GM12878 (cell line): ENCODE measurements at regions not wholly inside any gene's neighbourhood (a gene's known extent, or its start where the extent isn't known, plus 50 kb on each side); places are given as distances from the start of the nearest gene placed in this dataset.
"Not testable (repeated sequence)": the region's sequence is repeated elsewhere in the genome, so short reads cannot be mapped to it uniquely, and the experiment has no call there.

ENCODE experiments used
- ATF3 ChIP-seq: IDR thresholded peaks from 2 replicates; pipeline ENCODE4 v1.6.1; 2011; ENCODE audit warnings: low read depth, mild to moderate bottlenecking, low read length, moderate library complexity, borderline replicate concordance; ENCODE audit errors: extremely low read depth
- BACH1 ChIP-seq: fragments of 450-650 bp; IDR thresholded peaks from 2 replicates; pipeline ENCODE4 v1.6.1; 2017; ENCODE audit warnings: mild to moderate bottlenecking, borderline replicate concordance
- CREB1 ChIP-seq: IDR thresholded peaks from 2 replicates; pipeline ENCODE4 v1.6.1; 2012; ENCODE audit warnings: low read depth, mild to moderate bottlenecking, inconsistent platforms
- CREM ChIP-seq: IDR thresholded peaks from 2 replicates; pipeline ENCODE4 v1.6.1; 2014; ENCODE audit warnings: antibody characterized with exemption, low read depth
- EP300 ChIP-seq, 2 experiments: fragments of 150-350 bp in 1 of 2; IDR thresholded peaks; 2 replicates each; pipeline ENCODE4 v1.6.1; 2011 to 2012; ENCODE audit warnings: low read depth in 2 of 2, low read length in 2 of 2, borderline replicate concordance in 1 of 2, improper control_type of control experiment in 1 of 2, inconsistent platforms in 1 of 2; ENCODE audit not compliant: control insufficient read depth in 1 of 2
- HDGF ChIP-seq: fragments of 450-650 bp; IDR thresholded peaks from 2 replicates; pipeline ENCODE4 v1.6.1; 2016; ENCODE audit warnings: antibody characterized with exemption
- KAT2A ChIP-seq: conservative IDR thresholded peaks from 2 replicates; pipeline ENCODE4 v1.6.1; 2011; ENCODE audit warnings: low read depth, low read length; ENCODE audit not compliant: control insufficient read depth
- NR2F1 ChIP-seq: fragments of 450-650 bp; conservative IDR thresholded peaks from 2 replicates; pipeline ENCODE4 v1.6.1; 2017; ENCODE audit warnings: mild to moderate bottlenecking
- RELA ChIP-seq: fragments of 450-650 bp; IDR thresholded peaks from 2 replicates; pipeline ENCODE4 v1.8.0; 2014; ENCODE audit warnings: borderline replicate concordance; ENCODE audit not compliant: partially characterized antibody
- TARDBP ChIP-seq: IDR thresholded peaks from 2 replicates; pipeline ENCODE4 v1.6.1; 2016; ENCODE audit warnings: borderline replicate concordance

GRCh38 chrX:114041470-114041869 is 542.4 kb upstream of the HTR2C start:
- TF ChIP-seq CREM; TARDBP; NR2F1; KAT2A; BACH1; ATF3; CREB1; HDGF; EP300 (IDR thresholded peaks at IDR 0.05; ENCODE audit: borderline replicate concordance in 1 of 2, control insufficient read depth in 1 of 2, low read depth in 2 of 2, low read length in 2 of 2); RELA: not testable (repeated sequence)
